GM19324 (cell line): ENCODE measurements at regions not wholly inside any gene's neighbourhood (a gene's known extent, or its start where the extent isn't known, plus 50 kb on each side); places are given as distances from the start of the nearest gene placed in this dataset.

Experiments
- ATAC-seq: cut with Tn5 transposase; IDR thresholded peaks from one replicate; pipeline ENCODE4 v1.9.1; 2021; ENCODE audit warnings: mild to moderate bottlenecking, moderate library complexity; ENCODE audit not compliant: unreplicated experiment, low FRiP score

DNA sequence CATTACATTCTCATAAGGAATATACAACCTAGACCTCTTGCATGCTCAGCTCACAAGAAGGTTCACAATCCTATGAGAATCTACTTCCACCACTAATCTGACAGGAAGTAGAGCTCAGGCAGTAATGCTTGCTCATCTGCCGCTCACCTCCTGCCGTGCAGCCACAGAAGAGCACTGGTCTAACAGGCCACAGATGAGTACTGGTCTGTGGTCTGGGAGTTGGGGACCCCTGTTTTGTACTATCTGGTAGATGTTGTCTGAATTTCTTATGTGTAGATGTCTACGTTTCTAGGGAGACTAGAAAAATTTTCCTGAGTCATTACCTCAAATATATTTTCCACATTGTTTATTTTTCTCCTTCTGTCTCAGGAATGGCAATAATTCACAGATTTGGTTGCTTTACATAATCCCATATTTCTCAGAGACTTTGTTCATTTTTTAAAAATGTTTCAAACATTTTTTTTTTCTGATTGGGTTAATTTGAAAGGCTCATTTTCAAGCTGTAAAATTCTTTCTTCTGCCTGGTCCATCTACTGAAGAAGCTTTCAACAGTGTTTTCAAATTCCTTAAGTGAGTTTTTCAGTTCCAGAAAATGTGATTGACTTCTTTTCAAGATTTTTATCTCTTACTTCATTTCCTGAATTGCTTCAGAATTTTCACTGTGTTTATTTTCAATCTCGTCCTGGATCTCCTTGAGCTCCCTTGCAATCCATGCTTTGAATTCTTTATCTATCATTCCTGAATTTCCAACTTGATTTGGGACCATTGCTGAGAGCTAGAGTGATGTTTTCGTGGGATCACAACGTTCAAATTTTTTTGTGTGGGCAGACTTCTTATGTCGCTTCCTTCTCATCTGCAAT lies 1322.2 kb downstream of the PCDH9 start:
- ATAC-seq, result no peak

DNA sequence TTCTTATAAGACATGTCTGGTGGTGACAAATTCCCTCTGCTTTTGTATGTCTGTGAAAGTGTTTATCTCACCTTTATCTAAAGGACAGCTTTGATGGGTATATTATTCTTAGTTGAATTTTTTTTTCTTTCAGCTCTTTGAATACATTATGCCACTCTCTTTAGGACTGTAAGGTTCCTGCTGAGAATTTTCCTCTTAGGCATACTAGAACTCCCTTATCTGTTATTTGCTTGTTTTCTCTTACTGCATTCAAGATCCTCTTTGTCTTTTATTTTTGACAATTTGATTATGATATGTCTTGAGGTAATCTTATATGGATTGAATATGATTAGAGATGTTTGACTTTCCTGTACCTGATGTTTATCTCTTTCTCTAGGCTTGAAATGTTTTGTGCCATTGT lies 1328.4 kb downstream of the PCDH9 start:
- no peak for ATAC-seq

DNA sequence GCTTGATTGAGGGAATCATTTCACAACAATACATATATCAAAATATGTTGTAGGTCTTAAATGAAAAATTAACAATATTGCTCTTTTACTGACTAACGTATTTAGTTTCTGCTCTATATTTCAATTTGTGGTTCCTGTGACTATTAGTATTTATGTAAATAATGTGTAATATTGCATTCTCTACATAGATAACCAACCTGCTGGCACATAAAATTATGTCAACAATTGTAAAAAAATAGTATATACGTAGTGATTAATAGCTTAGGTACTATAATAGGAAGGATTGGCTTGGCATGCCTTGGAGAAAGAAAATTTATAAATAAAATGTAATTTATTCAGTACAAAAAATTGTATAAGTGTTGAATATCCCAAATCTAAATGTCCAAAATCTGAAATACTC lies 1336.1 kb downstream of the PCDH9 start:
- no peak for ATAC-seq

DNA sequence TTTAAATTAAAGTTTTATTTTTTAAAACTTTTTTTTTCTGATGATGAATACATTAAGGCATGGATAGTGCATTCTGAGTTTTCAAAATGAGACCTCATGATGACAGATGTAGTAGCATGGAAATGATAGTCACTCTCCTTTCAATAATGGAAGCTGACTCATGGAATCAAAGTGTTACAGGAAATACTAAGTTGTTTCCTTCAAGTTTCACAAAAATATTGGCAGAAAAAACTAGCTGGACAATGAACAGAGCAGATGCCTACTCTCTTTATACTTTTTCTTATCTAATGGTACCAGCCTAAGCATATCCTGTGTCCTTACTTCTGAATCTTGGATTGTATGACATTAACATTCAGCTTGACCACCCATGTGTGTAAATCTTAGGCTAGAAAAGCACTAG lies 1337.3 kb downstream of the PCDH9 start:
- ATAC-seq, result no peak

DNA sequence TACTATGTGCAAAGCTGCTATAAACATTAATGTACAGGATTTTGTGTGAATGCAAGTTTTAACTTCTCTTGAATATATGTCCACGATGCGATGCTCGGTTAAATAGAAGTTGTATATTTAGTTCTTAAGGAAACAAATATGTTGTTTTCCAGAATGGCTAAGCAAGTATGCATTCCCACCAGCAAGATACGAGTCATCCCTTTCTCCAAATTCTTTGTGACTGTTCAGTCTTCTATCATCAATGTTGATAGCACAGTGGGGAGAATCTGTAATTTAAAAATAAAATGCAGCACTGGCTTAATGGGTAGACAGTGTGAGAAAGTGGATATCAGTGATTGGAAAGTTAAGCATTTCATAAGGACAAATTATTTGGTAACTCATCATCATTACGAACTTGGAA lies 1340.8 kb downstream of the PCDH9 start:
- no peak for ATAC-seq

DNA sequence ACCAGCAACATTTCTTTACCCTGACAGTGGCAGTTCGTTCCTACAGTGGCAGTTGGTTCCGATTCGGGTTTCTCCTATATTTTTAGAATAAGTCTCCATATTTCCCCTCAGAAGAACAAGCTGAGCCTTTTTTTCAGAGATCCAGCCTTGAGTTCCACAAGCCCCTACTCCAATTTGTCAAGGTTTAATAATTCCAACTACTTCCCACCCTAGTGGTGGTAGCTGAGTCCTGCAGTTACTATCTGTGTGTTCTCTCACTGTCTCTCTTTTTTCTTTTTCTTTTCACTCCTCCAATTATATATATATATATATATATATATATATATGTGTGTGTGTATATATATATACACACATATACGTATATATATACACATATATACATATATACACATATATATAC lies 1347.3 kb downstream of the PCDH9 start:
- ATAC-seq, result no peak

DNA sequence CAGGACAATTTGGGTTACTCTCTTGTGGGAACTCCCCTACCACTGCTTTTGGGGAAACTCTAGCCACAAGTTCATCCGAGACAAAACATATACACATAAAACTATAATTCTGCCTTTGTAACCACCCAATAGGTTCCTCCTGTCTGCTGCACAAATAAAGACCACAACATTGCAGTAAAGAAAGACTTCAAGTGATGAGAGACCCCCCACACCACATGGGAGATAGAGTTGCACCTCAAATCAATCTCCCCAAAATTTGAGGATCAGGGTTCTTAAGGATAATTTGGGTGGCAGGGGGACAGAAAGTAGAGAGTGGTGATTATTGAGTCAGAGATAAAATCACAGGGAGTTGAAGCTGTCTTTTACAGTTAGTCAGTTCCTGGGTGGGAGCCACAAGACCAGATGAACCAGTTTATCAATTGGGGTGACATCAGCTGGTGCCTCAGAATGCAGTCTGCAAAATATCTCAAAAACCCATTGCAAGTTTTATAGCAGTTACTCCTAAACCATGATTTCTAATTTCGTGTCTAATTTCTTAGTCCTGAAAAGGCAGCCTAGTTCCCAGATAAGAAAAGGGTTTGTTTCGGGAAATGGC lies 1348.5 kb downstream of the PCDH9 start:
- no peak for ATAC-seq

DNA sequence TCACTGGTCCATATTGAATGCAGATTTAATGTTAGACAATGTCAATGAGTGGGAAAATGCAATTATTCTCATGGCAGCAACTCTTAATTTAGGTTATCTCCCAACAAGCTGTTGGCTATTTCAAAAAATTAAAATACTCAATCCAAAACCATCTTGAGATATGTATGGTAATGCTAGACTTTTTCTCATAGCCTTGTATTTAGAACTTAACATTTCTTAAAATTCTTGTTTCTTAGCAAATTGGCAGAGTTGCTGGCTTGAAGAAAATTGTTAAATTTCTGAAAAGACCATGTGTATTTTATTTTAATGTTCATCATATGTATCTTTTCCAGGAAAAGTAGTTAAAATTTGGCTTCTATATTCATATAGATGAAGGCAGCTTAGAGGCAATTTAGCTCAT lies 1355.1 kb downstream of the PCDH9 start:
- ATAC-seq, result no peak

DNA sequence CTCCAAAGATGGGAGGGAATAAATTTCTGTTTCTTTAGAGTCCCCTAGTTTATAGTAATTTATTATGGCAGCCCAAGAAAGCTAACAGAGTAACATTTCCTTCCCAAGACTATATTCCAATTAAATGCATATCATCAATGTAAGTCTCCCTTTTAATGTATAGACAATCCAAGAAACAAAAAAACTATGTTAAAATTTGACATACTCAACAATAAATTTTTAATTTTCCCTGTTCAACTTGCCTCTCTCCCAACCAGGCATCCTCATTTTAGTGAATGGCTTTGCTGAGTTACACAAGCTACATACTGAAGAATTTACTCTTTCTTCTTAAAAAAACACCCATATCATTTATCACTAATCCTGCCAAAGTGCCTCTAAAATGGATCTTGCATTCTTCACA lies 1357.7 kb downstream of the PCDH9 start:
- no peak for ATAC-seq

DNA sequence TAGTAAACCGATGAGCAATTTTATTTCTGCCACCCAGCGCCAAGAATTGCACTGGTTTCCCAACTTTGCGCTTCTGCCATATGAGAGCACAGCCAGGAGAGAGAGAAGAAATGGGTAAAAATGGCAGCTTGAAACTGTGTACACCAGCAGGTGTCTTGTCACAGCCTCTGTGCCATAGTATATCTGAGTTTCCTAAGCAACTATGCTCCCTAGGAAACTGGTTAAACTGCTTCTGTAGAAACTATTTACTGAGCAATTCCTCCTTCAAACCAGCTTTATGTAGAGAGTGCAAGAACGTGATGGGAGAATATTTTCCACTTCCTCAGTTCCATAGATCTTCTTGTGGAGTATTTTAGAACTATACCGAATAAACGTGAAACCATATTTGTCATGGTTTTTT lies 1361.3 kb downstream of the PCDH9 start:
- no peak for ATAC-seq

DNA sequence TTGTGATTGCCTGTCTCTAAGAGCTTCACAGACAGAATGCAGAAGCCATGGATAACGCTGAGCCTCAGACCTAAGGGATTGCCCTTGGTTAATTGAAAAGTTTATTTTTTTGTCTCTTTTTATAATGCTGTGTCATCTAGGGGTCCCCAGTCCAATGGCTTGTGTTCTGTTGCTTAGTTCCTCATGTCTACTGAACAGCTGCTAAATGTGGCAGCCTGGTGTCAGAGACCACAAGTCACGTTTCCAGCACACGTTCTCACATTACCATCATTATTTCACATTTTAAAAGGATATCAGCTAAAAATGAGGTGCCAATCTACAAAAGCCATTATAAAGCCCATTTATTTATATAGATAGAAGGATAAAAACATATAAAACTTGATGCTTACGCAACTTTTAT lies 1362.0 kb downstream of the PCDH9 start:
- no peak for ATAC-seq

DNA sequence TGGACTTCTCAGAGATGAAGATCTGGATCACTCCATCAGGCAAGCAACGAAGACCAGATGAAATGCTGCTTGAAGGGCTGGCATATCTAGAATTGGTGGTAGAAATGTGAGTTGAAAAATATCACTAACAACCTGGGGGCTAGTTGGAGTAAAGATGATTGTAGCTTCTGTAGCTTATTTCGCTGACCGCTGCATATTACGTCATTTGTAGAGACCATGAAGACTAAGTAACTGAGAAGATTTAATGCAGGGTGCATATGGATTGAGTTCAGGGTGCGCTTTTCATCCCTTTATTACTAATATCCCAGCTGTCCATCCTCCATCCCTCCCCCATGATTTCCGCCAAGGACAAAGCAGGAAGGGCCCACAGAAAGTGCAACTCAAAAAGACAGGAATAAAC lies 1364.0 kb downstream of the PCDH9 start:
- ATAC-seq, result no peak

DNA sequence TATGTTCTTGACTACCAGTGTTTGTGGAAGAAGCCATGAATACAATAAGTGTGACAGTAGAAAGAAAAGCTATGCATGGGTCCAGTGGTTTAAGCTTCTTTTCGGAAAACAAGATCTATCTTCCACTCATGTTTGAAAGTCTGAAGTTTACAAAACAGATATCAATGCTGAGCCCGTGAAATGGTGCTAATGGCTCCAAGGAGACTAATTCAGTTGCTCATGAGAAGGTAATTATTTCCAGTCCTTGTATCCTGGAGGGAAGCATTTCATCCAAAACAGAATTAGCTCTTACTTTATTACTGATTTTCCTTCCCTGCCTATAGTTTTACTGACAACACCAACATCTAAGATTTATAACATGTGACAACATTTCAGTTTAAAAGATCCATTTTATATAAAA lies 1364.9 kb downstream of the PCDH9 start:
- no peak for ATAC-seq

DNA sequence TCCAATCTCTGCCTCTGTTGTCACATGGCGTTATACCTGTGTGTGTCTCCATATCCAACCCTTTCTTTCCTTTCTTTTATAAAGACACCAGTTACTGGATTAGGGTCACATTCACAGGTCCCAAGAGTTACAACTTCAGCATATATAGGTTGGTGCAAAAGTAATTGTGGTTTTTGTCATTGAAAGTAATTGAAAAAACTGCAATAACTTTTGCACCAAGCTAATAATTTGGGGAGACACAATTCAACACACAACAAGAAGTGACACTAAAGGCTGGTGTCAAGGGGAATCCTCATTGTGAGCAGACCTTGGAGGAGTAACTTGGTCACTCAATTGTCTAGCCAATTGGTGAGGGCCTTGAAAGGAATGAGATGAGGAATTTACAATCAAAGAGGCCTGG lies 1366.1 kb downstream of the PCDH9 start:
- no peak for ATAC-seq

DNA sequence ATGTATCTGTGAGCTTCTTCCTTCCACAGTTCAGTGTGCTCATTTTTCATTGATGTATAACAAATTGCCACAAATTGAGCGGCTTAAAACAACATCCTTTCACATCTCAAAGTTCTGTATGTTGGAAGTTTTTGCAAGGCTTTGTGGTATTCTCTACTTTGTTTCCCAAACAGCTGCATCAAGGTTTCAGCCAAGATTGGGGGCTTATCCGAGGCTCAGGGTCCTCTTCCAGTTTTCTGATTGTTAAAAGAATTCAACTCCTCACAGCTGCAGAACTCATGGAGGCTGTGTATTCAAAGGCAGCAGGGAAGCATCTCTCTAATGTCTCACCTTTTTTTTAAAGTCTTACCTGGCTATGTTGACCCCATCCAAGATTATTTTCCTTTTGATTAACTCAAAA lies 1369.8 kb downstream of the PCDH9 start:
- ATAC-seq, result no peak

DNA sequence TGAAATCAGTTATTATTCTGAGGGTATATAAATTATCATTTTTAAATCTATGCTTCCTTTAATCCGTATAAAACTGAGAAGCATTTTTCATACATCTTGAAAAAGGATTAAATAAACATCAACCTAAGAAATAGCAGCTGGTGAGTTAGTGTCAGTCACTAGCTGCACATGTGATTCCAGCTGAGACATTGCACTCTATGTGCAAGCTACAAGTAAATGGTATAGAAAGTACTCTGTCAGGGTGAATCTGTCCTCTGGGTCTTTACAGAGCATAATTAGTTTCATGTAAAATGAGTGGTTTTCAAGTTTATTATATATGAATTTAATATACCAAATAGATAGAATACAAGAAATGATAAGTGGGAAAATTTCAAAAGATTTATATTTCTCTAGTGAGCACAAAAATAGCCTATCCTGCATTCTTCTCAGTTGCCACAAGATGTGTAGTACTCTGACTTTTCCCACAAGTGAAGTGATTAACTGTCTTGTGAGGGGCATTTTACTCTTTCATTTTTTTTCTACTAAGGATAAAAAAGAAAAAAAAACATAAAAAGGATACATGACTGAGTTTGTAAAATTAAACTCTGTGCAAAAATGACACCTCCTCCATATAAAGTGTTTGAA lies 1372.1 kb downstream of the PCDH9 start:
- no peak for ATAC-seq

DNA sequence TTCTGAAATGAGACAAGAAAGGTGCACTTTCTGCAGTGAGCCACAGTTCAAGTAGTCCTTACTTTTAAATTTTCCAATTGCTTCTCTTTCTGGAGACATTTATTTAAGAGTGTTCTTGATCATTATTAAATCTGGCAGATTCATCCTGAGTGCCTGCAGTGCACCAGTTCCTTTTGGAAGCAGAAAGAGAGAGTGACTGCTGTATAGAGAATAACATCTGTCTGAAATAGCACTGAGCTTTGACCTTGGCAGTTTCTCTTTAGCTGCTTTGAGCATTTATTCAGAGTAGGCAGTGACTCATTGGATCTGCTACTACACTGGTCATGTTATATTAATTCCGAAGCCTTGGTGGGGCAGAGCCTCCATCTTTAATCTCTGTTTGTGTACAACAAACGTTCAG lies 1373.7 kb downstream of the PCDH9 start:
- ATAC-seq, result no peak

DNA sequence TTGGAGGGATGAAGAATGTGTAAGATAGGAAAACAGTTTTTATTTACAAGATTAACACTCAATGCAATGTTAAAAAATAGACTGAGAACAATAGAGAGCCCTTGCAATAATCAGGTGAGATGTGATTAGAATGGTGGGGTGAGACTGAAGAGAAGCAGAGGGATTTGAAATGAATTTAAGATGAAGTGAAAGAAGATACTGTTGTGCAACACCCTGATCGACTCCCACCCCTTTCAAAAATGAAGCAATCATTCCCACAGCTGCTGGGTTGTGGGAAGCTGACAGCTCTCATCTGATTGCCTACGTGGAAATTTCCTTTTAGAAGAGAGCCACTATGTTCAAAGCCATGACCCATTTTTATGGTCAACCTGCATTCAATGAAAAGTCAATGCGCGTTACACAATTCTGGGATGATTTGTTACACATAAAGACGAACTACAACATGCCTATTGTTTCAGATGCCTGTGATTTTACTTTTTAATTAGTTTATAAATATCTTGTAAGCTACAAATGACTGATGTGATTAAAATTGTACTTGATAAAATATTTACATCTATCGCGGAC lies 1374.8 kb downstream of the PCDH9 start:
- ATAC-seq, result no peak

DNA sequence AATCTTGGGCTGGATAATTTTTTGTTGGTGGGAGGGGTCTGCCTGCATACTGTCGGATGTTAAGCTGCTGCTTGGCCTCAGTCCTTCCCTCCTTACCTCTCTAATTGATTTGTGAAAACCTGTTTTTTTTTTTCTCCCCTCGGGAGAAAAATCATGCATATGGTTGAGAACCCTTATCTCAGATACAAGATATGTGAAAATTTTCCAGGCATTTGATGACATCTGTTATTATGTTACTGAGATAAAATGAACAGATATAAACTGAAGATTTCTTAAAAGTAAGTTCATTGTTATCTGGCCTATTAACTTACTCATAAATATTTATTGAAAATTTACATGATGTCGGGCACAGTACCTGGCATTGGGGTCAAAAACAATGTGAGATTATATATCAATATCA lies 1375.7 kb downstream of the PCDH9 start:
- no peak for ATAC-seq

DNA sequence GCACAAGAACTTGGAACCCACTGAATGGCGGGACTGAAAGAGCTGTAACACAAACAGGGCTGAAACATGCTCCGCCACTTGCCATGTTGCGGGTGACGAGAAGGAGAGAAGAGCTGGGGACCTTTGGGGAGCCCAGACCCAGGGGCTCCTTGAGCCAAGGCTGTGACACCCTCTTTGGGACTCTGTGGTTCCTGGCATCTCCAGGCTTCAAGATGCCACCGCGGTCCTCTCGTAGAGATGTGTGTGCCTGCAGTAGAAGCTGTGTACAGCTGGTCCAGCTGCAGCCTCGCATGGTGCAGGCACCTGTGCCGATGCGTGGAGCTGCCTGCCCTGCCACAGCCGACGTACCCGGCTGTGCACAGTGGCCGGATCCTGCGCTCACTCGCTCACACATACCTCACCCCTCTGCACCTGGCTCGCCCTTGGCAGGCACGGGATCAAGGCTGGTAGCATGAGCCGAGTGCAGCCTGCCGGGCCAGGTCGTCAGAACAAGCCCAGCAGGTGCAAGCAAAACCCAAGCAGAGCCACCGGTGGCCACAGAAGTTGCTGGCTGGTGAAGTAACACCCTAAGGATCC lies 1385.8 kb downstream of the PCDH9 start:
- no peak for ATAC-seq

DNA sequence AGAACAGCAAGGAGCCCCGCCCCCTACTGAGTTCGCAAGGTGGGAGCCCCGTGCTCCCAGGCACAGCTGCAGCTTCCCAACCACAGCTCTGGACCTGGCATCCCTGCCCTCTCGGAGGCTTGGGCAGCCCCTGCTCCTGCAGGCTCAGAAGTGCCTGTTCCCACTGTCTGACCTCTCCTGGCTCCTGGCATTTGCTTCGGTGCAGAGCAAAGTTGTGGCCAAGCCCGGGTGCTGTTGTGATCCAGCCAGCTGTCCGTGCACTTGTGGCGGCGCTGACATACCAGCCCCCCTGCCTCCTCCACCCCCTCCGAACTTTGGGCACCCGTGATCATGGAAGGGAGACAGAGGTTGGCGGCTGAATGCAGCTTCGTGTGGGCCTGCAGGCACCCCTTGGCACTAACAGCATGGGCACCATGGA lies 1386.8 kb downstream of the PCDH9 start:
- no peak for ATAC-seq
